GM23338 (cell line): ENCODE measurements at regions not wholly inside any gene's neighbourhood (a gene's known extent, or its start where the extent isn't known, plus 50 kb on each side); places are given as distances from the start of the nearest gene placed in this dataset.

Source experiments
- ATAC-seq: fragments of 200-7000 bp; cut with Tn5 transposase; 3 replicates; pipeline ENCODE4 v1.9.1; 2020
- DNase-seq: peaks from one replicate; pipeline ENCODE4 v3.0.0-alpha.2; 2015; ENCODE audit warnings: low spot score
- H2AFZ ChIP-seq: fragments of 200-600 bp; sonication (generic); 2 replicates; pipeline ENCODE4 v1.8.0; 2016; ENCODE audit warnings: antibody characterized with exemption, mild to moderate bottlenecking, moderate library complexity
- H3F3A ChIP-seq: fragments of 200-600 bp; sonication (generic); replicated peaks from 2 replicates; pipeline ENCODE4 v1.8.0; 2017; ENCODE audit warnings: antibody characterized with exemption, mixed run types, low read depth
- H3K27ac ChIP-seq: fragments of 200-600 bp; sonication (generic); 2 replicates; pipeline ENCODE4 v1.6.1; 2016; ENCODE audit warnings: low read depth
- H3K27me3 ChIP-seq: fragments of 200-600 bp; sonication (generic); 2 replicates; pipeline ENCODE4 v1.8.0; 2016; ENCODE audit warnings: mild to moderate bottlenecking, mixed run types, moderate library complexity; ENCODE audit not compliant: insufficient read depth
- H3K36me3 ChIP-seq: fragments of 200-600 bp; sonication (generic); 2 replicates; pipeline ENCODE4 v1.8.0; 2016; ENCODE audit warnings: mild to moderate bottlenecking; ENCODE audit not compliant: insufficient read depth
- H3K4me1 ChIP-seq: fragments of 200-600 bp; sonication (generic); 2 replicates; pipeline ENCODE4 v1.8.0; 2016; ENCODE audit warnings: mild to moderate bottlenecking, moderate library complexity; ENCODE audit not compliant: insufficient read depth
- H3K4me2 ChIP-seq: fragments of 200-600 bp; sonication (generic); 2 replicates; pipeline ENCODE4 v1.7.1; 2017; ENCODE audit warnings: mixed run types
- H3K4me3 ChIP-seq: fragments of 200-600 bp; sonication (generic); 2 replicates; pipeline ENCODE4 v1.6.1; 2016; ENCODE audit warnings: mixed run types
- H3K79me2 ChIP-seq: fragments of 200-600 bp; sonication (generic); replicated peaks from 2 replicates; pipeline ENCODE4 v1.8.0; 2017; ENCODE audit warnings: mild to moderate bottlenecking; ENCODE audit not compliant: insufficient read depth
- H3K9me2 ChIP-seq: fragments of 200-600 bp; sonication (generic); 2 replicates; pipeline ENCODE4 v1.8.0; 2017; ENCODE audit not compliant: insufficient read depth
- H4K20me1 ChIP-seq: fragments of 200-600 bp; sonication (generic); replicated peaks from 2 replicates; pipeline ENCODE4 v1.8.0; 2017; ENCODE audit warnings: mild to moderate bottlenecking; ENCODE audit not compliant: insufficient read depth
- H3K27ac Mint-ChIP-seq: 2 replicates; pipeline ENCODE4 v1.8.0; 2020; ENCODE audit warnings: inconsistent platforms, mild to moderate bottlenecking, moderate library complexity, mixed read lengths
- H3K27me3 Mint-ChIP-seq: 3 replicates; pipeline ENCODE4 v1.8.0; 2022; ENCODE audit warnings: low read depth, mild to moderate bottlenecking, moderate library complexity, mixed read lengths, inconsistent platforms; ENCODE audit not compliant: insufficient read depth, poor library complexity
- H3K36me3 Mint-ChIP-seq: 3 replicates; pipeline ENCODE4 v1.8.0; 2021; ENCODE audit warnings: low read depth, mild to moderate bottlenecking, inconsistent platforms, moderate library complexity, mixed read lengths
- H3K4me1 Mint-ChIP-seq: 3 replicates; pipeline ENCODE4 v1.8.0; 2020; ENCODE audit warnings: mild to moderate bottlenecking, inconsistent platforms, mixed read lengths
- H3K4me3 Mint-ChIP-seq: 3 replicates; pipeline ENCODE4 v1.8.0; 2021; ENCODE audit warnings: moderate library complexity, mild to moderate bottlenecking, inconsistent platforms, mixed read lengths
- H3K9me3 Mint-ChIP-seq: 3 replicates; pipeline ENCODE4 v1.8.0; 2020; ENCODE audit warnings: moderate library complexity, mild to moderate bottlenecking, inconsistent platforms, mixed read lengths
- EZH2 ChIP-seq: fragments of 200-600 bp; sonication (generic); IDR thresholded peaks from one replicate; pipeline ENCODE4 v1.8.0; 2017; ENCODE audit warnings: antibody characterized with exemption, mild to moderate bottlenecking, low read depth; ENCODE audit not compliant: unreplicated experiment
- JUNB ChIP-seq: IDR thresholded peaks from one replicate; pipeline ENCODE4 v1.6.1; 2016; ENCODE audit warnings: antibody characterized with exemption; ENCODE audit not compliant: unreplicated experiment
- POLR2AphosphoS5 ChIP-seq: IDR thresholded peaks from 2 replicates; pipeline ENCODE4 v1.6.1; 2016; ENCODE audit warnings: antibody characterized with exemption, low read depth
- STAT1 ChIP-seq: IDR thresholded peaks from one replicate; pipeline ENCODE4 v1.6.1; 2016; ENCODE audit warnings: antibody characterized with exemption; ENCODE audit not compliant: unreplicated experiment
- ZNF114 ChIP-seq: fragments of 250-450 bp; sonication (Bioruptor Pico); IDR thresholded peaks from 2 replicates; pipeline ENCODE4 v1.5.0; 2020; ENCODE audit warnings: mild to moderate bottlenecking, moderate library complexity
- ZNF331 ChIP-seq: fragments of 250-450 bp; sonication (Bioruptor Pico); IDR thresholded peaks from 2 replicates; pipeline ENCODE4 v1.5.0; 2020; ENCODE audit warnings: low read depth, mild to moderate bottlenecking, moderate library complexity
- TF ChIP-seq, protein P1 (sequence below): IDR thresholded peaks from 2 replicates; pipeline ENCODE4 v1.6.1; 2016; ENCODE audit warnings: antibody characterized with exemption
- TF ChIP-seq, protein P2 (sequence below): IDR thresholded peaks from one replicate; pipeline ENCODE4 v1.6.1; 2018; ENCODE audit warnings: antibody characterized with exemption; ENCODE audit not compliant: unreplicated experiment
- TF ChIP-seq, protein P3 (sequence below), 2 experiments: fragments of 200-600 bp in 1 of 2; sonication (generic) in 1 of 2; conservative IDR thresholded peaks; 2 replicates each; pipeline versions ENCODE4 v1.5.1 to v1.6.1; 2016 to 2017; ENCODE audit warnings: antibody characterized with exemption in 2 of 2, low read depth in 2 of 2, mild to moderate bottlenecking in 2 of 2, moderate library complexity in 1 of 2

DNA sequence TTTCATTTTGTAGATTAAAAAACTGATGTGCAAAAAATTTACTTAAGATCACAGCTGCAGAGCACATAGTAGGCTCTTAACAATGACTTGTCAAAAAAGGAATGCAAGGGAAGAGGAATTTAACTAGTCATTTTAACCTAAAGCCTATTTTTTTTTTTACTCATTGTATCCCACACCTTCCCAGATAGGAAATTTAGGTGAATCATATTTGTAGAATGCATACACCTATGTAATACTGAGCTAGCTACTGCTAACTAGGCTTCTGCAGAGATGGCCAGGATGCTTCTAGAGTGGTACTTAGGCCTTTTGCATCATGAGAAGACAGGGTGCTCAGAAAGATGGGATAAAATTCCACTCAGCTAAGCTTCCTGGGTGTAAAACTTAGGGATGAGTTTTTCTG, 387.3 kb downstream of the AASDHPPT start (continued):
- TF ChIP-seq, protein P1, sequence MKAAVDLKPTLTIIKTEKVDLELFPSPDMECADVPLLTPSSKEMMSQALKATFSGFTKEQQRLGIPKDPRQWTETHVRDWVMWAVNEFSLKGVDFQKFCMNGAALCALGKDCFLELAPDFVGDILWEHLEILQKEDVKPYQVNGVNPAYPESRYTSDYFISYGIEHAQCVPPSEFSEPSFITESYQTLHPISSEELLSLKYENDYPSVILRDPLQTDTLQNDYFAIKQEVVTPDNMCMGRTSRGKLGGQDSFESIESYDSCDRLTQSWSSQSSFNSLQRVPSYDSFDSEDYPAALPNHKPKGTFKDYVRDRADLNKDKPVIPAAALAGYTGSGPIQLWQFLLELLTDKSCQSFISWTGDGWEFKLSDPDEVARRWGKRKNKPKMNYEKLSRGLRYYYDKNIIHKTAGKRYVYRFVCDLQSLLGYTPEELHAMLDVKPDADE, result no peak
- TF ChIP-seq, protein P2, sequence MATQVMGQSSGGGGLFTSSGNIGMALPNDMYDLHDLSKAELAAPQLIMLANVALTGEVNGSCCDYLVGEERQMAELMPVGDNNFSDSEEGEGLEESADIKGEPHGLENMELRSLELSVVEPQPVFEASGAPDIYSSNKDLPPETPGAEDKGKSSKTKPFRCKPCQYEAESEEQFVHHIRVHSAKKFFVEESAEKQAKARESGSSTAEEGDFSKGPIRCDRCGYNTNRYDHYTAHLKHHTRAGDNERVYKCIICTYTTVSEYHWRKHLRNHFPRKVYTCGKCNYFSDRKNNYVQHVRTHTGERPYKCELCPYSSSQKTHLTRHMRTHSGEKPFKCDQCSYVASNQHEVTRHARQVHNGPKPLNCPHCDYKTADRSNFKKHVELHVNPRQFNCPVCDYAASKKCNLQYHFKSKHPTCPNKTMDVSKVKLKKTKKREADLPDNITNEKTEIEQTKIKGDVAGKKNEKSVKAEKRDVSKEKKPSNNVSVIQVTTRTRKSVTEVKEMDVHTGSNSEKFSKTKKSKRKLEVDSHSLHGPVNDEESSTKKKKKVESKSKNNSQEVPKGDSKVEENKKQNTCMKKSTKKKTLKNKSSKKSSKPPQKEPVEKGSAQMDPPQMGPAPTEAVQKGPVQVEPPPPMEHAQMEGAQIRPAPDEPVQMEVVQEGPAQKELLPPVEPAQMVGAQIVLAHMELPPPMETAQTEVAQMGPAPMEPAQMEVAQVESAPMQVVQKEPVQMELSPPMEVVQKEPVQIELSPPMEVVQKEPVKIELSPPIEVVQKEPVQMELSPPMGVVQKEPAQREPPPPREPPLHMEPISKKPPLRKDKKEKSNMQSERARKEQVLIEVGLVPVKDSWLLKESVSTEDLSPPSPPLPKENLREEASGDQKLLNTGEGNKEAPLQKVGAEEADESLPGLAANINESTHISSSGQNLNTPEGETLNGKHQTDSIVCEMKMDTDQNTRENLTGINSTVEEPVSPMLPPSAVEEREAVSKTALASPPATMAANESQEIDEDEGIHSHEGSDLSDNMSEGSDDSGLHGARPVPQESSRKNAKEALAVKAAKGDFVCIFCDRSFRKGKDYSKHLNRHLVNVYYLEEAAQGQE, result no peak
- no peak for TF ChIP-seq ZNF114 (CRISPR knock-in tag)

DNA sequence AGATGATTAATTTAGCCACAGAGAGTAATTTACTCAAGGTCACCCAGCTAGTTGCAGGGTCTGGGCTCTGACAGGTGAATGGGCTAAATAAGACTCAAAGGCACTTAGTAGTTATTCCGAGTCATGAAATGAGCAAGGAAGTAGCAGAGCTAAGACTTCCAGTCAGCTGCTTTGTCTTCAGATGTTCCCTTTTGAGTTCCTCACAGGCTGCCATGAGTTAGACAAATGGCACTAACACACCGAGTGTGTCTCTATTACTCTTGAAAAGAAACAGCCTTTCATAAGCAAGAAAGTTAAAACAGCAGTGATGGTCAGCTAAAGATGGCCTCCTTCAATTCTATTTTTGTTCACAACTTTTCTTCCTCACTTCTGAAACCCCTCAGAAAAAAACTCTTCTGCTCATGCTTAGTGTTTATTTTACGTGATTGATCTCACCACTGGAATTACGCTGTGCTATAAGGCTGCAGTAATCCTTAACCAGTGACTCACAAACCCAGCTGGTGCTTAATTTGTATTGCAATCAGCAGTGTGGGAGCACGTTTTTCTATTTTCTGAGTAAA, 389.1 kb downstream of the AASDHPPT start:
- Histone ChIP-seq H3F3A (no peaks in the 10 kb centered on the region), H3K36me3 (no peaks in the 10 kb centered on the region), H2AFZ (no peak overlapping the region), H3K4me3 (no peak overlapping the region), H3K9me2 (no peaks in the 10 kb centered on the region), H3K79me2 (no peaks in the 10 kb centered on the region), H3K27ac (no peak overlapping the region), H3K4me1 (peaks cover 15% of the 10 kb centered on the region), H4K20me1 (no peaks in the 10 kb centered on the region), H3K27me3 (no peaks in the 10 kb centered on the region), H3K4me2 (no peak overlapping the region)
- ATAC-seq (no peak), DNase-seq (no peak)
- Mint-ChIP-seq H3K4me3 (no peak overlapping the region), H3K27ac (no peak overlapping the region), H3K9me3 (peaks cover 3% of the 10 kb centered on the region; the same call in 1 of the 3 replicates), H3K4me1 (peaks cover 17% of the 10 kb centered on the region), H3K27me3 (no peaks in the 10 kb centered on the region), H3K36me3 (no peaks in the 10 kb centered on the region)
- no peak for TF ChIP-seq ZNF114 (CRISPR knock-in tag)
- TF ChIP-seq, protein P2, result no peak
- no peak for TF ChIP-seq POLR2AphosphoS5
- TF ChIP-seq EZH2, result no peak
- TF ChIP-seq STAT1, result no peak
- no peak for TF ChIP-seq ZNF331
- TF ChIP-seq, protein P3, sequence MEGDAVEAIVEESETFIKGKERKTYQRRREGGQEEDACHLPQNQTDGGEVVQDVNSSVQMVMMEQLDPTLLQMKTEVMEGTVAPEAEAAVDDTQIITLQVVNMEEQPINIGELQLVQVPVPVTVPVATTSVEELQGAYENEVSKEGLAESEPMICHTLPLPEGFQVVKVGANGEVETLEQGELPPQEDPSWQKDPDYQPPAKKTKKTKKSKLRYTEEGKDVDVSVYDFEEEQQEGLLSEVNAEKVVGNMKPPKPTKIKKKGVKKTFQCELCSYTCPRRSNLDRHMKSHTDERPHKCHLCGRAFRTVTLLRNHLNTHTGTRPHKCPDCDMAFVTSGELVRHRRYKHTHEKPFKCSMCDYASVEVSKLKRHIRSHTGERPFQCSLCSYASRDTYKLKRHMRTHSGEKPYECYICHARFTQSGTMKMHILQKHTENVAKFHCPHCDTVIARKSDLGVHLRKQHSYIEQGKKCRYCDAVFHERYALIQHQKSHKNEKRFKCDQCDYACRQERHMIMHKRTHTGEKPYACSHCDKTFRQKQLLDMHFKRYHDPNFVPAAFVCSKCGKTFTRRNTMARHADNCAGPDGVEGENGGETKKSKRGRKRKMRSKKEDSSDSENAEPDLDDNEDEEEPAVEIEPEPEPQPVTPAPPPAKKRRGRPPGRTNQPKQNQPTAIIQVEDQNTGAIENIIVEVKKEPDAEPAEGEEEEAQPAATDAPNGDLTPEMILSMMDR (conservative IDR thresholded peaks at IDR 0.05; ENCODE audit: low read depth in 2 of 2), result no peak
- TF ChIP-seq JUNB, result no peak
